ENCODE measurements at regions not wholly inside any gene's neighbourhood (a gene's known extent, or its start where the extent isn't known, plus 50 kb on each side); places are given as distances from the start of the nearest gene placed in this dataset. TPM values are rescaled to one million over a fixed set of nuclear protein-coding genes. Genes with fewer than 3 reads are reported as not detected.

GRCh38 chr15:77685082-77685815, 52.5 kb upstream of the LINGO1 start:
- no peaks in the 10 kb centered on the region for H3K36me3 Mint-ChIP-seq
- no peak for DNase-seq (ENCODE audit: low spot score)
- H2AFZ ChIP-seq (replicated peaks), result no peak overlapping the region
- no peak overlapping the region for H3K27ac Mint-ChIP-seq
- H3K4me3 Mint-ChIP-seq, result no peak overlapping the region
- H3K27me3 Mint-ChIP-seq (ENCODE audit: insufficient read depth, low read depth), result peaks cover 7% of the 10 kb centered on the region
- H3K27ac ChIP-seq, result no peak overlapping the region
- no peaks in the 10 kb centered on the region for H3K36me3 ChIP-seq
- H3K4me1 ChIP-seq, result peaks cover 9% of the 10 kb centered on the region
- H3K9ac ChIP-seq, result no peak overlapping the region
- H3F3A ChIP-seq (ENCODE audit: low read depth), result no peaks in the 10 kb centered on the region
- H4K20me1 ChIP-seq (ENCODE audit: low read depth), result no peaks in the 10 kb centered on the region
- H3K4me3 ChIP-seq, result no peak overlapping the region
- TF ChIP-seq EZH2 (IDR thresholded peaks at IDR 0.05), result no peak
- TF ChIP-seq CTCF (IDR thresholded peaks at IDR 0.05), result no peak
- TF ChIP-seq EZH2phosphoT487 (IDR thresholded peaks at IDR 0.05), result no peak
- H3K9me3 Mint-ChIP-seq, result no peaks in the 10 kb centered on the region
- no peaks in the 10 kb centered on the region for H3K9me3 ChIP-seq (ENCODE audit: low read depth)
- H3K4me2 ChIP-seq, result no peak overlapping the region
- H3K79me2 ChIP-seq (ENCODE audit: low read depth), result no peaks in the 10 kb centered on the region
- H3K27me3 ChIP-seq, result no peaks in the 10 kb centered on the region
- H3K4me1 Mint-ChIP-seq, result peaks cover 7% of the 10 kb centered on the region

GRCh38 chr15:77684341-77685081, 51.8 kb upstream of the LINGO1 start:
- no peak for TF ChIP-seq EZH2phosphoT487 (IDR thresholded peaks at IDR 0.05)
- no peak for TF ChIP-seq CTCF (IDR thresholded peaks at IDR 0.05)
- no peak for TF ChIP-seq EZH2 (IDR thresholded peaks at IDR 0.05)
- Mint-ChIP-seq H3K27me3 (ENCODE audit: insufficient read depth, low read depth) (peaks cover 7% of the 10 kb centered on the region), H3K4me1 (peaks cover 7% of the 10 kb centered on the region), H3K9me3 (no peaks in the 10 kb centered on the region), H3K4me3 (no peak overlapping the region), H3K36me3 (no peaks in the 10 kb centered on the region), H3K27ac (no peak overlapping the region)
- Histone ChIP-seq H3K36me3 (no peaks in the 10 kb centered on the region), H4K20me1 (ENCODE audit: low read depth) (no peaks in the 10 kb centered on the region), H2AFZ (replicated peaks) (no peak overlapping the region), H3K9ac (no peak overlapping the region), H3K27ac (no peak overlapping the region), H3K4me2 (no peak overlapping the region), H3F3A (ENCODE audit: low read depth) (no peaks in the 10 kb centered on the region), H3K79me2 (ENCODE audit: low read depth) (no peaks in the 10 kb centered on the region), H3K9me3 (ENCODE audit: low read depth) (no peaks in the 10 kb centered on the region), H3K4me3 (no peak overlapping the region), H3K4me1 (peaks cover 9% of the 10 kb centered on the region), H3K27me3 (no peaks in the 10 kb centered on the region)
- no peak for DNase-seq (ENCODE audit: low spot score)

GRCh38 chr15:77682564-77682963, 49.9 kb upstream of the LINGO1 start:
- peaks cover 7% of the 10 kb centered on the region for H3K27me3 Mint-ChIP-seq (ENCODE audit: insufficient read depth, low read depth)
- TF ChIP-seq EZH2phosphoT487 (IDR thresholded peaks at IDR 0.05) (no peak), CTCF (IDR thresholded peaks at IDR 0.05) (no peak), EZH2 (IDR thresholded peaks at IDR 0.05) (no peak)
- H3K36me3 ChIP-seq, result no peaks in the 10 kb centered on the region
- H3K27me3 ChIP-seq, result no peaks in the 10 kb centered on the region
- H3K4me1 Mint-ChIP-seq, result no peaks in the 10 kb centered on the region
- H3K4me3 ChIP-seq, result no peak overlapping the region
- no peaks in the 10 kb centered on the region for H3K79me2 ChIP-seq (ENCODE audit: low read depth)
- DNase-seq (ENCODE audit: low spot score), result no peak
- H3K9me3 ChIP-seq (ENCODE audit: low read depth), result no peaks in the 10 kb centered on the region
- H3F3A ChIP-seq (ENCODE audit: low read depth), result no peaks in the 10 kb centered on the region
- no peak overlapping the region for H3K4me3 Mint-ChIP-seq
- no peaks in the 10 kb centered on the region for H3K4me1 ChIP-seq
- no peak overlapping the region for H3K4me2 ChIP-seq
- H3K27ac Mint-ChIP-seq, result no peak overlapping the region
- H3K36me3 Mint-ChIP-seq, result no peaks in the 10 kb centered on the region
- H3K9ac ChIP-seq, result no peak overlapping the region
- no peaks in the 10 kb centered on the region for H4K20me1 ChIP-seq (ENCODE audit: low read depth)
- no peaks in the 10 kb centered on the region for H3K9me3 Mint-ChIP-seq
- no peak overlapping the region for H3K27ac ChIP-seq
- no peak overlapping the region for H2AFZ ChIP-seq (replicated peaks)

Small RNA genes in the stretch of these regions (small RNA-seq; reads per million reads assigned to genes)
- not detected for gene RN7SL214P

Measured in neural progenitor cell (in vitro differentiated cells).